SK-N-SH (cell line): ENCODE measurements at regions not wholly inside any gene's neighbourhood (a gene's known extent, or its start where the extent isn't known, plus 50 kb on each side); places are given as distances from the start of the nearest gene placed in this dataset.

Source experiments
- CTCF ChIA-PET: fragments of 300-600, 350-600 bp; formaldehyde crosslinking; extraction: SDS; loops from one replicate; lab custom pipeline; 2021; lab: Yijun Ruan, JAX
- POLR2A ChIA-PET: fragments of 350-600 bp; sonication (Branson Sonifier 250); formaldehyde crosslinking; extraction: SDS; loops from one replicate; lab custom pipeline; 2020; ENCODE audit warnings: antibody characterized with exemption, inconsistent platforms; lab: Yijun Ruan, JAX
- DNase-seq: peaks from one replicate; pipeline ENCODE4 v3.0.0; 2012
- H2AFZ ChIP-seq: fragments of 200-600 bp; sonication (generic); 2 replicates; pipeline ENCODE4 v1.8.1; 2016; ENCODE audit warnings: antibody characterized with exemption, mild to moderate bottlenecking, low read depth
- H3F3A ChIP-seq: fragments of 200-600 bp; sonication (generic); replicated peaks from 2 replicates; pipeline ENCODE3; 2016; ENCODE audit warnings: antibody characterized with exemption, mild to moderate bottlenecking; ENCODE audit not compliant: insufficient read depth
- H3K27ac ChIP-seq, 2 experiments: fragments of 200-500 bp in 1 of 2; fragments of 200-600 bp in 1 of 2; sonication (Bioruptor generic) in 1 of 2; sonication (generic), shearing (Covaris generic) in 1 of 2; 2 replicates each; pipeline versions ENCODE4 v1.5.1 to v1.6.1; 2014 to 2016; ENCODE audit warnings: low read depth in 2 of 2, inconsistent platforms in 1 of 2, low read length in 1 of 2, mild to moderate bottlenecking in 1 of 2, mixed read lengths in 1 of 2
- H3K27me3 ChIP-seq: fragments of 200-600 bp; sonication (generic), shearing (Covaris generic); 2 replicates; pipeline ENCODE4 v1.6.1; 2016; ENCODE audit warnings: mixed run types; ENCODE audit not compliant: insufficient read depth
- H3K36me3 ChIP-seq, 2 experiments: fragments of 200-500 bp in 1 of 2; fragments of 200-600 bp in 1 of 2; sonication (Bioruptor generic) in 1 of 2; sonication (generic) in 1 of 2; replicated peaks in 1 of 2; 2 replicates each; pipeline versions ENCODE3 to v1.5.1; 2014 to 2016; ENCODE audit warnings: low read length in 1 of 2, mild to moderate bottlenecking in 1 of 2; ENCODE audit not compliant: insufficient read depth in 2 of 2, control insufficient read depth in 1 of 2
- H3K4me1 ChIP-seq, 2 experiments: fragments of 200-500 bp in 1 of 2; fragments of 200-600 bp in 1 of 2; sonication (Bioruptor generic) in 1 of 2; sonication (generic), shearing (Covaris generic) in 1 of 2; 2 replicates each; pipeline versions ENCODE4 v1.5.1 to v1.6.1; 2014 to 2016; ENCODE audit warnings: low read depth in 1 of 2, low read length in 1 of 2, mixed run types in 1 of 2; ENCODE audit not compliant: insufficient read depth in 2 of 2, control insufficient read depth in 1 of 2
- H3K4me2 ChIP-seq: fragments of 200-600 bp; sonication (generic), shearing (Covaris generic); 2 replicates; pipeline ENCODE4 v1.6.1; 2017; ENCODE audit warnings: mixed run types
- H3K4me3 ChIP-seq, 2 experiments: fragments of 200-500 bp in 1 of 2; fragments of 200-600 bp in 1 of 2; sonication (Bioruptor generic) in 1 of 2; sonication (generic), shearing (Covaris generic) in 1 of 2; 2 replicates each; pipeline versions ENCODE4 v1.5.1 to v1.8.1; 2014 to 2016; ENCODE audit warnings: low read depth in 2 of 2, inconsistent platforms in 1 of 2, low read length in 1 of 2, mild to moderate bottlenecking in 1 of 2, mixed read lengths in 1 of 2, moderate library complexity in 1 of 2
- H3K79me2 ChIP-seq: fragments of 200-600 bp; sonication (generic); 2 replicates; pipeline ENCODE4 v1.8.1; 2017; ENCODE audit warnings: mild to moderate bottlenecking; ENCODE audit not compliant: insufficient read depth
- H3K9ac ChIP-seq: fragments of 200-600 bp; sonication (generic); 2 replicates; pipeline ENCODE4 v1.6.1; 2017; ENCODE audit warnings: mixed run types
- H3K9me2 ChIP-seq: fragments of 200-600 bp; sonication (generic); 2 replicates; pipeline ENCODE4 v1.6.1; 2017; ENCODE audit warnings: mixed run types
- H3K9me3 ChIP-seq: fragments of 200-600 bp; sonication (generic); 2 replicates; pipeline ENCODE4 v1.6.1; 2017; ENCODE audit warnings: mixed run types, mild to moderate bottlenecking, moderate library complexity
- H4K20me1 ChIP-seq: fragments of 200-600 bp; sonication (generic); 2 replicates; pipeline ENCODE4 v1.6.1; 2017; ENCODE audit warnings: mild to moderate bottlenecking, mixed run types; ENCODE audit not compliant: insufficient read depth
- ELF1 ChIP-seq: IDR thresholded peaks from 2 replicates; pipeline ENCODE4 v1.4.0; 2012
- EP300 ChIP-seq, 2 experiments: IDR thresholded peaks; 2 replicates each; pipeline versions ENCODE4 v1.4.0 to v1.6.1; 2012; ENCODE audit warnings: borderline replicate concordance in 1 of 2, low read depth in 1 of 2, low read length in 1 of 2
- GABPA ChIP-seq: IDR thresholded peaks from 2 replicates; pipeline ENCODE4 v1.4.0; 2012; ENCODE audit warnings: low read depth, mild to moderate bottlenecking
- GATA2 ChIP-seq: sonication (generic); formaldehyde crosslinking; IDR thresholded peaks from 2 replicates; pipeline ENCODE4 v1.5.0; 2020; ENCODE audit warnings: mild to moderate bottlenecking, missing genetic modification reagents
- MEF2A ChIP-seq: IDR thresholded peaks from 2 replicates; pipeline ENCODE4 v1.4.0; 2012; ENCODE audit warnings: low read depth, borderline replicate concordance
- MXI1 ChIP-seq: IDR thresholded peaks from 2 replicates; pipeline ENCODE4 v1.6.1; 2012; ENCODE audit warnings: mild to moderate bottlenecking, low read depth, low read length, improper control_type of control experiment
- NRF1 ChIP-seq: IDR thresholded peaks from 2 replicates; pipeline ENCODE4 v1.6.1; 2012; ENCODE audit warnings: low read depth, mild to moderate bottlenecking, low read length
- PBX3 ChIP-seq: IDR thresholded peaks from 2 replicates; pipeline ENCODE4; 2012
- RAD21 ChIP-seq: IDR thresholded peaks from 2 replicates; pipeline ENCODE4 v1.6.1; 2012; ENCODE audit warnings: mild to moderate bottlenecking, low read length
- RCOR1 ChIP-seq: fragments of 150-350 bp; IDR thresholded peaks from 2 replicates; pipeline ENCODE4 v1.6.1; 2017; ENCODE audit warnings: antibody characterized with exemption, low read length
- REST ChIP-seq: IDR thresholded peaks from 2 replicates; pipeline ENCODE4 v1.6.1; 2012; ENCODE audit warnings: mild to moderate bottlenecking, low read depth, low read length, moderate library complexity
- RFX5 ChIP-seq: IDR thresholded peaks from 2 replicates; pipeline ENCODE4 v1.6.1; 2012; ENCODE audit warnings: mild to moderate bottlenecking, improper control_type of control experiment, low read length
- RXRA ChIP-seq: IDR thresholded peaks from 2 replicates; pipeline ENCODE4 v1.4.0; 2012; ENCODE audit warnings: low read depth, mild to moderate bottlenecking, borderline replicate concordance
- SIN3A ChIP-seq: IDR thresholded peaks from 2 replicates; pipeline ENCODE4 v1.6.1; 2012; ENCODE audit warnings: low read depth, mild to moderate bottlenecking, low read length, moderate library complexity, borderline replicate concordance
- TCF12 ChIP-seq: IDR thresholded peaks from 2 replicates; pipeline ENCODE4 v1.4.0; 2012
- TEAD4 ChIP-seq: IDR thresholded peaks from 2 replicates; pipeline ENCODE4 v1.4.0; 2012; ENCODE audit warnings: mild to moderate bottlenecking, borderline replicate concordance; ENCODE audit not compliant: insufficient read depth
- YY1 ChIP-seq: IDR thresholded peaks from 2 replicates; pipeline ENCODE4 v1.4.0; 2012; ENCODE audit warnings: low read depth, mild to moderate bottlenecking
- WGBS: methylation state at CpG from one replicate; pipeline ENCODE4 v1.1.6; 2017; ENCODE audit warnings: low lambda C conversion rate; 5-methylcytosine and 5-hydroxymethylcytosine counted together
- TF ChIP-seq, protein P1 (sequence below): IDR thresholded peaks from 2 replicates; pipeline ENCODE4 v1.4.0; 2012; ENCODE audit warnings: low read depth, borderline replicate concordance
- TF ChIP-seq, protein P2 (sequence below): IDR thresholded peaks from 2 replicates; pipeline ENCODE4 v1.4.0; 2012; ENCODE audit warnings: low read depth
- TF ChIP-seq, protein P3 (sequence below): fragments of 150-350 bp; IDR thresholded peaks from 2 replicates; pipeline ENCODE4 v1.6.1; 2017; ENCODE audit warnings: antibody characterized with exemption, low read length, low read depth, borderline replicate concordance

- WGBS: 0% methylated on average over 4 of the region's 4 CpGs
- no peaks in the 10 kb centered on the region for H3K9me2 ChIP-seq
- H3K79me2 ChIP-seq: no peaks in the 10 kb centered on the region
- no peak overlapping the region for H2AFZ ChIP-seq
- H3K9me3 ChIP-seq: no peaks in the 10 kb centered on the region
- H3K27me3 ChIP-seq: no peaks in the 10 kb centered on the region
- TF ChIP-seq NRF1: no peak
- TF ChIP-seq TCF12: no peak
- TF ChIP-seq GATA2 (CRISPR knock-in tag): no peak
- TF ChIP-seq, protein P1, sequence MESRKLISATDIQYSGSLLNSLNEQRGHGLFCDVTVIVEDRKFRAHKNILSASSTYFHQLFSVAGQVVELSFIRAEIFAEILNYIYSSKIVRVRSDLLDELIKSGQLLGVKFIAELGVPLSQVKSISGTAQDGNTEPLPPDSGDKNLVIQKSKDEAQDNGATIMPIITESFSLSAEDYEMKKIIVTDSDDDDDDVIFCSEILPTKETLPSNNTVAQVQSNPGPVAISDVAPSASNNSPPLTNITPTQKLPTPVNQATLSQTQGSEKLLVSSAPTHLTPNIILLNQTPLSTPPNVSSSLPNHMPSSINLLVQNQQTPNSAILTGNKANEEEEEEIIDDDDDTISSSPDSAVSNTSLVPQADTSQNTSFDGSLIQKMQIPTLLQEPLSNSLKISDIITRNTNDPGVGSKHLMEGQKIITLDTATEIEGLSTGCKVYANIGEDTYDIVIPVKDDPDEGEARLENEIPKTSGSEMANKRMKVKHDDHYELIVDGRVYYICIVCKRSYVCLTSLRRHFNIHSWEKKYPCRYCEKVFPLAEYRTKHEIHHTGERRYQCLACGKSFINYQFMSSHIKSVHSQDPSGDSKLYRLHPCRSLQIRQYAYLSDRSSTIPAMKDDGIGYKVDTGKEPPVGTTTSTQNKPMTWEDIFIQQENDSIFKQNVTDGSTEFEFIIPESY: no peak
- TF ChIP-seq RFX5: no peak
- TF ChIP-seq TEAD4: no peak
- no peak for TF ChIP-seq RXRA
- TF ChIP-seq PBX3: no peak
- TF ChIP-seq, protein P2, sequence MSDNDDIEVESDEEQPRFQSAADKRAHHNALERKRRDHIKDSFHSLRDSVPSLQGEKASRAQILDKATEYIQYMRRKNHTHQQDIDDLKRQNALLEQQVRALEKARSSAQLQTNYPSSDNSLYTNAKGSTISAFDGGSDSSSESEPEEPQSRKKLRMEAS: no peak
- no peak for TF ChIP-seq GABPA
- TF ChIP-seq, protein P3, sequence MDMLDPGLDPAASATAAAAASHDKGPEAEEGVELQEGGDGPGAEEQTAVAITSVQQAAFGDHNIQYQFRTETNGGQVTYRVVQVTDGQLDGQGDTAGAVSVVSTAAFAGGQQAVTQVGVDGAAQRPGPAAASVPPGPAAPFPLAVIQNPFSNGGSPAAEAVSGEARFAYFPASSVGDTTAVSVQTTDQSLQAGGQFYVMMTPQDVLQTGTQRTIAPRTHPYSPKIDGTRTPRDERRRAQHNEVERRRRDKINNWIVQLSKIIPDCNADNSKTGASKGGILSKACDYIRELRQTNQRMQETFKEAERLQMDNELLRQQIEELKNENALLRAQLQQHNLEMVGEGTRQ: no peak
- TF ChIP-seq ELF1: no peak
- TF ChIP-seq MXI1: no peak
- TF ChIP-seq YY1: no peak
- TF ChIP-seq RCOR1: no peak
- TF ChIP-seq SIN3A: no peak
- TF ChIP-seq RAD21: no peak
- no peak for TF ChIP-seq MEF2A
- TF ChIP-seq EP300 (IDR thresholded peaks at IDR 0.05; ENCODE audit: borderline replicate concordance in 1 of 2, low read depth in 1 of 2, low read length in 1 of 2): no peak
- TF ChIP-seq REST: no peak
- ChIA-PET POLR2A (no interaction called here), CTCF (interaction anchor here (0.9 kb wide), 1 partner anchor 14 kb away, joined by 3 read pairs; no protein-coding TSS in a partner anchor)
- no peak overlapping the region for H3K4me2 ChIP-seq
- H3K9ac ChIP-seq: no peak overlapping the region
- H3K27ac ChIP-seq: no peak overlapping the region
- no peaks in the 10 kb centered on the region for H4K20me1 ChIP-seq
- no peaks in the 10 kb centered on the region for H3K36me3 ChIP-seq
- H3K4me3 ChIP-seq: no peak overlapping the region
- no peaks in the 10 kb centered on the region for H3F3A ChIP-seq
- no peaks in the 10 kb centered on the region for H3K4me1 ChIP-seq
- DNase-seq: no peak
These were observed 90.5 kb downstream of the CDC14C start for GRCh38 chr7:49014870-49015269.
